GM23338 (cell line): ENCODE measurements at regions not wholly inside any gene's neighbourhood (a gene's known extent, or its start where the extent isn't known, plus 50 kb on each side); places are given as distances from the start of the nearest gene placed in this dataset.

ENCODE experiments used
- ATAC-seq: fragments of 200-7000 bp; cut with Tn5 transposase; 3 replicates; pipeline ENCODE4 v1.9.1; 2020
- DNase-seq: peaks from one replicate; pipeline ENCODE4 v3.0.0-alpha.2; 2015; ENCODE audit warnings: low spot score
- H2AFZ ChIP-seq: fragments of 200-600 bp; sonication (generic); 2 replicates; pipeline ENCODE4 v1.8.0; 2016; ENCODE audit warnings: antibody characterized with exemption, mild to moderate bottlenecking, moderate library complexity
- H3F3A ChIP-seq: fragments of 200-600 bp; sonication (generic); replicated peaks from 2 replicates; pipeline ENCODE4 v1.8.0; 2017; ENCODE audit warnings: antibody characterized with exemption, mixed run types, low read depth
- H3K27ac ChIP-seq: fragments of 200-600 bp; sonication (generic); 2 replicates; pipeline ENCODE4 v1.6.1; 2016; ENCODE audit warnings: low read depth
- H3K27me3 ChIP-seq: fragments of 200-600 bp; sonication (generic); 2 replicates; pipeline ENCODE4 v1.8.0; 2016; ENCODE audit warnings: mild to moderate bottlenecking, mixed run types, moderate library complexity; ENCODE audit not compliant: insufficient read depth
- H3K36me3 ChIP-seq: fragments of 200-600 bp; sonication (generic); 2 replicates; pipeline ENCODE4 v1.8.0; 2016; ENCODE audit warnings: mild to moderate bottlenecking; ENCODE audit not compliant: insufficient read depth
- H3K4me1 ChIP-seq: fragments of 200-600 bp; sonication (generic); 2 replicates; pipeline ENCODE4 v1.8.0; 2016; ENCODE audit warnings: mild to moderate bottlenecking, moderate library complexity; ENCODE audit not compliant: insufficient read depth
- H3K4me2 ChIP-seq: fragments of 200-600 bp; sonication (generic); 2 replicates; pipeline ENCODE4 v1.7.1; 2017; ENCODE audit warnings: mixed run types
- H3K4me3 ChIP-seq: fragments of 200-600 bp; sonication (generic); 2 replicates; pipeline ENCODE4 v1.6.1; 2016; ENCODE audit warnings: mixed run types
- H3K79me2 ChIP-seq: fragments of 200-600 bp; sonication (generic); replicated peaks from 2 replicates; pipeline ENCODE4 v1.8.0; 2017; ENCODE audit warnings: mild to moderate bottlenecking; ENCODE audit not compliant: insufficient read depth
- H3K9me2 ChIP-seq: fragments of 200-600 bp; sonication (generic); 2 replicates; pipeline ENCODE4 v1.8.0; 2017; ENCODE audit not compliant: insufficient read depth
- H4K20me1 ChIP-seq: fragments of 200-600 bp; sonication (generic); replicated peaks from 2 replicates; pipeline ENCODE4 v1.8.0; 2017; ENCODE audit warnings: mild to moderate bottlenecking; ENCODE audit not compliant: insufficient read depth
- H3K27ac Mint-ChIP-seq: 2 replicates; pipeline ENCODE4 v1.8.0; 2020; ENCODE audit warnings: inconsistent platforms, mild to moderate bottlenecking, moderate library complexity, mixed read lengths
- H3K27me3 Mint-ChIP-seq: 3 replicates; pipeline ENCODE4 v1.8.0; 2022; ENCODE audit warnings: low read depth, mild to moderate bottlenecking, moderate library complexity, mixed read lengths, inconsistent platforms; ENCODE audit not compliant: insufficient read depth, poor library complexity
- H3K36me3 Mint-ChIP-seq: 3 replicates; pipeline ENCODE4 v1.8.0; 2021; ENCODE audit warnings: low read depth, mild to moderate bottlenecking, inconsistent platforms, moderate library complexity, mixed read lengths
- H3K4me1 Mint-ChIP-seq: 3 replicates; pipeline ENCODE4 v1.8.0; 2020; ENCODE audit warnings: mild to moderate bottlenecking, inconsistent platforms, mixed read lengths
- H3K4me3 Mint-ChIP-seq: 3 replicates; pipeline ENCODE4 v1.8.0; 2021; ENCODE audit warnings: moderate library complexity, mild to moderate bottlenecking, inconsistent platforms, mixed read lengths
- H3K9me3 Mint-ChIP-seq: 3 replicates; pipeline ENCODE4 v1.8.0; 2020; ENCODE audit warnings: moderate library complexity, mild to moderate bottlenecking, inconsistent platforms, mixed read lengths
- CREB1 ChIP-seq: fragments of 250-450 bp; sonication (Bioruptor Pico); IDR thresholded peaks from 2 replicates; pipeline ENCODE4 v1.5.0; 2020; ENCODE audit warnings: low read depth, mild to moderate bottlenecking, moderate library complexity
- EZH2phosphoT487 ChIP-seq: fragments of 200-600 bp; sonication (generic); IDR thresholded peaks from one replicate; pipeline ENCODE4 v1.8.1; 2018; ENCODE audit warnings: antibody characterized with exemption; ENCODE audit not compliant: unreplicated experiment
- NANOG ChIP-seq: IDR thresholded peaks from 2 replicates; pipeline ENCODE4 v1.6.1; 2016; ENCODE audit warnings: antibody characterized with exemption, borderline replicate concordance
- STAT1 ChIP-seq: IDR thresholded peaks from one replicate; pipeline ENCODE4 v1.6.1; 2016; ENCODE audit warnings: antibody characterized with exemption; ENCODE audit not compliant: unreplicated experiment
- ZNF331 ChIP-seq: fragments of 250-450 bp; sonication (Bioruptor Pico); IDR thresholded peaks from 2 replicates; pipeline ENCODE4 v1.5.0; 2020; ENCODE audit warnings: low read depth, mild to moderate bottlenecking, moderate library complexity
- TF ChIP-seq, protein P1 (sequence below): IDR thresholded peaks from 2 replicates; pipeline ENCODE4 v1.6.1; 2016; ENCODE audit warnings: antibody characterized with exemption
- TF ChIP-seq, protein P2 (sequence below): fragments of 250-450 bp; sonication (Bioruptor Pico); IDR thresholded peaks from 2 replicates; pipeline ENCODE4 v1.5.0; 2020; ENCODE audit warnings: mild to moderate bottlenecking, moderate library complexity
- TF ChIP-seq, protein P3 (sequence below): IDR thresholded peaks from one replicate; pipeline ENCODE4 v1.6.1; 2018; ENCODE audit warnings: antibody characterized with exemption; ENCODE audit not compliant: unreplicated experiment

DNA sequence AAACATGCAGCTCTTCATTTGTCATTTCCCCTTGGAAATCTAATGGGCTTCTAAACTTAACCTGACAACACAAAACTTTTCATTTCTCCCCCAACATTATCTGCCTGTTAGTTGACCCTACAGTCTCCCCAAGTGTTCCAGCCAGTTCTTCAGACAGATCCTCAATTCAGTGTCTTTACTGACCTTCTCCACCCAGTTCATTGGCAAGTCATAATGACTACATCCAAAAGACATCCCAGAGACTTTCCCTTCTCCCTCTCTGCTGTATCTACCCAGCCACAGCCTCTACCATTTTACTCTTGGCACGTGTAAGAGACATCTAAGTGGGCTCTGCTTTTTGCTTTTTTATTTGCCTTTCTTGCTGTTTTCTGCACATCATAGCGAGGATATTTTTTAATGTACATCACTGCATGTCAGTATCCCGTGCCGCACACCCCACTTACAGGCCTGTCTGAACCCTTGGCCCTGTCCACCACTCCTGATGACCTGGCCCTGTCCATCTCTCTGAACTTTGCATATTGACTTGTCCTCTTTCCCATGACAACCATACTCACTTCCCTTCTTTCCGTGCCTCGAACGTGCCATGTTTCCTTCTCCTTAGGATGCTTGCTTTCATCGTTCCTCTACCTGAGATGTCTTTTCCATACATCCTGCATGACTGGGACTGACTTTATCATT lies 391.9 kb downstream of the IRS2 start:
- Mint-ChIP-seq H3K4me1 (no peaks in the 10 kb centered on the region), H3K27ac (no peak overlapping the region), H3K36me3 (no peaks in the 10 kb centered on the region), H3K27me3 (no peaks in the 10 kb centered on the region), H3K9me3 (no peaks in the 10 kb centered on the region; the same call in 2 of the 3 replicates), H3K4me3 (no peak overlapping the region)
- Histone ChIP-seq H3K4me3 (no peak overlapping the region), H3K9me2 (no peaks in the 10 kb centered on the region), H3K27me3 (no peaks in the 10 kb centered on the region), H3K4me2 (no peak overlapping the region), H3K4me1 (no peaks in the 10 kb centered on the region), H3K27ac (no peak overlapping the region), H3F3A (no peaks in the 10 kb centered on the region), H2AFZ (no peak overlapping the region), H4K20me1 (no peaks in the 10 kb centered on the region), H3K79me2 (no peaks in the 10 kb centered on the region), H3K36me3 (no peaks in the 10 kb centered on the region)
- ATAC-seq (no peak), DNase-seq (no peak)
- TF ChIP-seq CREB1 (CRISPR knock-in tag): no peak

DNA sequence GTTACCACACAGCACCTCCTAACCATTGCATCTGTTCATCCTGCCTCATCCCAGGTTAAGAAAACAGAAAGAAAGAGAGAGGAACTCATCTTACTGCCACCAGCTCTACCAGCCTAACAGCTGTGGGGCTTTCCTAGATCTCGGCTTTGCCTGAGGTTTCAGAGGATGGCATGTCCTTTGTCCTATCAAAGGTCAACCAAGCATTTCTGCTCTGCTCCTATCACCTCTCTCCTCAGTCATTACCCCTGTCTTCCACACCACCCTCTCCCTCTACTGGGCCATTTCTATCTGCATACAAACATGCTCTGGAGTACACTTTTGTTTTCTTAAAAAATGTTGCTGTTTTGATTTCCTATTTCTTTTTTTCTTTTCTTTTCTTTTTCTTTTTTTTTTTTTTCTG lies 393.3 kb downstream of the IRS2 start:
- Histone ChIP-seq H3K9me2 (no peaks in the 10 kb centered on the region), H3K4me2 (no peak overlapping the region), H4K20me1 (no peaks in the 10 kb centered on the region), H3F3A (no peaks in the 10 kb centered on the region), H3K4me1 (no peaks in the 10 kb centered on the region), H3K4me3 (no peak overlapping the region), H3K79me2 (no peaks in the 10 kb centered on the region), H3K27me3 (no peaks in the 10 kb centered on the region), H3K27ac (no peak overlapping the region), H3K36me3 (no peaks in the 10 kb centered on the region), H2AFZ (no peak overlapping the region)
- Mint-ChIP-seq H3K4me1 (no peaks in the 10 kb centered on the region), H3K9me3 (no peaks in the 10 kb centered on the region; the same call in 2 of the 3 replicates), H3K27ac (no peak overlapping the region), H3K36me3 (no peaks in the 10 kb centered on the region), H3K4me3 (no peak overlapping the region), H3K27me3 (no peaks in the 10 kb centered on the region)
- TF ChIP-seq STAT1 (no peak), EZH2phosphoT487 (no peak), NANOG (no peak), ZNF331 (CRISPR knock-in tag) (no peak)
- TF ChIP-seq, protein P1, sequence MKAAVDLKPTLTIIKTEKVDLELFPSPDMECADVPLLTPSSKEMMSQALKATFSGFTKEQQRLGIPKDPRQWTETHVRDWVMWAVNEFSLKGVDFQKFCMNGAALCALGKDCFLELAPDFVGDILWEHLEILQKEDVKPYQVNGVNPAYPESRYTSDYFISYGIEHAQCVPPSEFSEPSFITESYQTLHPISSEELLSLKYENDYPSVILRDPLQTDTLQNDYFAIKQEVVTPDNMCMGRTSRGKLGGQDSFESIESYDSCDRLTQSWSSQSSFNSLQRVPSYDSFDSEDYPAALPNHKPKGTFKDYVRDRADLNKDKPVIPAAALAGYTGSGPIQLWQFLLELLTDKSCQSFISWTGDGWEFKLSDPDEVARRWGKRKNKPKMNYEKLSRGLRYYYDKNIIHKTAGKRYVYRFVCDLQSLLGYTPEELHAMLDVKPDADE: no peak
- TF ChIP-seq, protein P2, sequence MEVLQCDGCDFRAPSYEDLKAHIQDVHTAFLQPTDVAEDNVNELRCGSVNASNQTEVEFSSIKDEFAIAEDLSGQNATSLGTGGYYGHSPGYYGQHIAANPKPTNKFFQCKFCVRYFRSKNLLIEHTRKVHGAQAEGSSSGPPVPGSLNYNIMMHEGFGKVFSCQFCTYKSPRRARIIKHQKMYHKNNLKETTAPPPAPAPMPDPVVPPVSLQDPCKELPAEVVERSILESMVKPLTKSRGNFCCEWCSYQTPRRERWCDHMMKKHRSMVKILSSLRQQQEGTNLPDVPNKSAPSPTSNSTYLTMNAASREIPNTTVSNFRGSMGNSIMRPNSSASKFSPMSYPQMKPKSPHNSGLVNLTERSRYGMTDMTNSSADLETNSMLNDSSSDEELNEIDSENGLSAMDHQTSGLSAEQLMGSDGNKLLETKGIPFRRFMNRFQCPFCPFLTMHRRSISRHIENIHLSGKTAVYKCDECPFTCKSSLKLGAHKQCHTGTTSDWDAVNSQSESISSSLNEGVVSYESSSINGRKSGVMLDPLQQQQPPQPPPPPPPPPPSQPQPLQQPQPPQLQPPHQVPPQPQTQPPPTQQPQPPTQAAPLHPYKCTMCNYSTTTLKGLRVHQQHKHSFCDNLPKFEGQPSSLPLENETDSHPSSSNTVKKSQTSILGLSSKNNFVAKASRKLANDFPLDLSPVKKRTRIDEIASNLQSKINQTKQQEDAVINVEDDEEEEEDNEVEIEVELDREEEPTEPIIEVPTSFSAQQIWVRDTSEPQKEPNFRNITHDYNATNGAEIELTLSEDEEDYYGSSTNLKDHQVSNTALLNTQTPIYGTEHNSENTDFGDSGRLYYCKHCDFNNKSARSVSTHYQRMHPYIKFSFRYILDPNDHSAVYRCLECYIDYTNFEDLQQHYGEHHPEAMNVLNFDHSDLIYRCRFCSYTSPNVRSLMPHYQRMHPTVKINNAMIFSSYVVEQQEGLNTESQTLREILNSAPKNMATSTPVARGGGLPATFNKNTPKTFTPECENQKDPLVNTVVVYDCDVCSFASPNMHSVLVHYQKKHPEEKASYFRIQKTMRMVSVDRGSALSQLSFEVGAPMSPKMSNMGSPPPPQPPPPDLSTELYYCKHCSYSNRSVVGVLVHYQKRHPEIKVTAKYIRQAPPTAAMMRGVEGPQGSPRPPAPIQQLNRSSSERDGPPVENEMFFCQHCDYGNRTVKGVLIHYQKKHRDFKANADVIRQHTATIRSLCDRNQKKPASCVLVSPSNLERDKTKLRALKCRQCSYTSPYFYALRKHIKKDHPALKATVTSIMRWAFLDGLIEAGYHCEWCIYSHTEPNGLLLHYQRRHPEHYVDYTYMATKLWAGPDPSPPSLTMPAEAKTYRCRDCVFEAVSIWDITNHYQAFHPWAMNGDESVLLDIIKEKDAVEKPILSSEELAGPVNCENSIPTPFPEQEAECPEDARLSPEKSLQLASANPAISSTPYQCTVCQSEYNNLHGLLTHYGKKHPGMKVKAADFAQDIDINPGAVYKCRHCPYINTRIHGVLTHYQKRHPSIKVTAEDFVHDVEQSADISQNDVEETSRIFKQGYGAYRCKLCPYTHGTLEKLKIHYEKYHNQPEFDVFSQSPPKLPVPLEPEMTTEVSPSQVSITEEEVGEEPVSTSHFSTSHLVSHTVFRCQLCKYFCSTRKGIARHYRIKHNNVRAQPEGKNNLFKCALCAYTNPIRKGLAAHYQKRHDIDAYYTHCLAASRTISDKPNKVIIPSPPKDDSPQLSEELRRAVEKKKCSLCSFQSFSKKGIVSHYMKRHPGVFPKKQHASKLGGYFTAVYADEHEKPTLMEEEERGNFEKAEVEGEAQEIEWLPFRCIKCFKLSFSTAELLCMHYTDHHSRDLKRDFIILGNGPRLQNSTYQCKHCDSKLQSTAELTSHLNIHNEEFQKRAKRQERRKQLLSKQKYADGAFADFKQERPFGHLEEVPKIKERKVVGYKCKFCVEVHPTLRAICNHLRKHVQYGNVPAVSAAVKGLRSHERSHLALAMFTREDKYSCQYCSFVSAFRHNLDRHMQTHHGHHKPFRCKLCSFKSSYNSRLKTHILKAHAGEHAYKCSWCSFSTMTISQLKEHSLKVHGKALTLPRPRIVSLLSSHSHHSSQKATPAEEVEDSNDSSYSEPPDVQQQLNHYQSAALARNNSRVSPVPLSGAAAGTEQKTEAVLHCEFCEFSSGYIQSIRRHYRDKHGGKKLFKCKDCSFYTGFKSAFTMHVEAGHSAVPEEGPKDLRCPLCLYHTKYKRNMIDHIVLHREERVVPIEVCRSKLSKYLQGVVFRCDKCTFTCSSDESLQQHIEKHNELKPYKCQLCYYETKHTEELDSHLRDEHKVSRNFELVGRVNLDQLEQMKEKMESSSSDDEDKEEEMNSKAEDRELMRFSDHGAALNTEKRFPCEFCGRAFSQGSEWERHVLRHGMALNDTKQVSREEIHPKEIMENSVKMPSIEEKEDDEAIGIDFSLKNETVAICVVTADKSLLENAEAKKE (CRISPR knock-in tag): no peak
- TF ChIP-seq, protein P3, sequence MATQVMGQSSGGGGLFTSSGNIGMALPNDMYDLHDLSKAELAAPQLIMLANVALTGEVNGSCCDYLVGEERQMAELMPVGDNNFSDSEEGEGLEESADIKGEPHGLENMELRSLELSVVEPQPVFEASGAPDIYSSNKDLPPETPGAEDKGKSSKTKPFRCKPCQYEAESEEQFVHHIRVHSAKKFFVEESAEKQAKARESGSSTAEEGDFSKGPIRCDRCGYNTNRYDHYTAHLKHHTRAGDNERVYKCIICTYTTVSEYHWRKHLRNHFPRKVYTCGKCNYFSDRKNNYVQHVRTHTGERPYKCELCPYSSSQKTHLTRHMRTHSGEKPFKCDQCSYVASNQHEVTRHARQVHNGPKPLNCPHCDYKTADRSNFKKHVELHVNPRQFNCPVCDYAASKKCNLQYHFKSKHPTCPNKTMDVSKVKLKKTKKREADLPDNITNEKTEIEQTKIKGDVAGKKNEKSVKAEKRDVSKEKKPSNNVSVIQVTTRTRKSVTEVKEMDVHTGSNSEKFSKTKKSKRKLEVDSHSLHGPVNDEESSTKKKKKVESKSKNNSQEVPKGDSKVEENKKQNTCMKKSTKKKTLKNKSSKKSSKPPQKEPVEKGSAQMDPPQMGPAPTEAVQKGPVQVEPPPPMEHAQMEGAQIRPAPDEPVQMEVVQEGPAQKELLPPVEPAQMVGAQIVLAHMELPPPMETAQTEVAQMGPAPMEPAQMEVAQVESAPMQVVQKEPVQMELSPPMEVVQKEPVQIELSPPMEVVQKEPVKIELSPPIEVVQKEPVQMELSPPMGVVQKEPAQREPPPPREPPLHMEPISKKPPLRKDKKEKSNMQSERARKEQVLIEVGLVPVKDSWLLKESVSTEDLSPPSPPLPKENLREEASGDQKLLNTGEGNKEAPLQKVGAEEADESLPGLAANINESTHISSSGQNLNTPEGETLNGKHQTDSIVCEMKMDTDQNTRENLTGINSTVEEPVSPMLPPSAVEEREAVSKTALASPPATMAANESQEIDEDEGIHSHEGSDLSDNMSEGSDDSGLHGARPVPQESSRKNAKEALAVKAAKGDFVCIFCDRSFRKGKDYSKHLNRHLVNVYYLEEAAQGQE: no peak
- no peak for ATAC-seq
- no peak for DNase-seq
